D721Med (cell line): ENCODE measurements at regions not wholly inside any gene's neighbourhood (a gene's known extent, or its start where the extent isn't known, plus 50 kb on each side); places are given as distances from the start of the nearest gene placed in this dataset.

Experiments
- DNase-seq: peaks from one replicate; pipeline ENCODE4 v3.0.0; 2011; ENCODE audit warnings: low spot score; ENCODE audit not compliant: insufficient read length
- FAIRE-seq: peaks from 2 replicates; lab custom pipeline; 2011; peaks lifted over from hg19 to GRCh38; lab: Jason Lieb, UNC
- TF ChIP-seq, protein P1 (sequence below): IDR thresholded peaks from 2 replicates; pipeline ENCODE4 v1.5.1; 2012; ENCODE audit warnings: mild to moderate bottlenecking, control low read depth; ENCODE audit not compliant: insufficient read depth; ENCODE audit errors: missing control alignments

DNA sequence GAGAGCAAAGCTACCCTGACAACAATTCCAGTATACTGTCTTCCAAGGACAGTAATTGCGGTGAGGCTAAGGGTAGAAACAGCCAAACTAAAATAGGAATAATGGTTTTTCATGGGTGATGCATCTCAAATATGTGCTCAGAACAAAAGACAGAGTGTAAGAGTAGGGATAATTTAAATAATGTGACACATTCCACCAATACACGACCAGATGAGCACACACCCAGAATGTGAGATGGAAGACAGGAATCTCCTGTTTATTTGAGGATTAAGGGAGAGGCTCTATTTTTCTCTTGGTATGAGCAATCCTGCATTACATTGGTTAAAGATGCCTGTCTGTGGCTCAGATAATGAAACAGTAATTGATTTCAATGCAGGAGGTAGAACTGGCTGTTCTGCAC lies 292.9 kb upstream of the ZFP64 start:
- FAIRE-seq (no peak), DNase-seq (no peak)
- TF ChIP-seq, protein P1, sequence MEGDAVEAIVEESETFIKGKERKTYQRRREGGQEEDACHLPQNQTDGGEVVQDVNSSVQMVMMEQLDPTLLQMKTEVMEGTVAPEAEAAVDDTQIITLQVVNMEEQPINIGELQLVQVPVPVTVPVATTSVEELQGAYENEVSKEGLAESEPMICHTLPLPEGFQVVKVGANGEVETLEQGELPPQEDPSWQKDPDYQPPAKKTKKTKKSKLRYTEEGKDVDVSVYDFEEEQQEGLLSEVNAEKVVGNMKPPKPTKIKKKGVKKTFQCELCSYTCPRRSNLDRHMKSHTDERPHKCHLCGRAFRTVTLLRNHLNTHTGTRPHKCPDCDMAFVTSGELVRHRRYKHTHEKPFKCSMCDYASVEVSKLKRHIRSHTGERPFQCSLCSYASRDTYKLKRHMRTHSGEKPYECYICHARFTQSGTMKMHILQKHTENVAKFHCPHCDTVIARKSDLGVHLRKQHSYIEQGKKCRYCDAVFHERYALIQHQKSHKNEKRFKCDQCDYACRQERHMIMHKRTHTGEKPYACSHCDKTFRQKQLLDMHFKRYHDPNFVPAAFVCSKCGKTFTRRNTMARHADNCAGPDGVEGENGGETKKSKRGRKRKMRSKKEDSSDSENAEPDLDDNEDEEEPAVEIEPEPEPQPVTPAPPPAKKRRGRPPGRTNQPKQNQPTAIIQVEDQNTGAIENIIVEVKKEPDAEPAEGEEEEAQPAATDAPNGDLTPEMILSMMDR = no peak

DNA sequence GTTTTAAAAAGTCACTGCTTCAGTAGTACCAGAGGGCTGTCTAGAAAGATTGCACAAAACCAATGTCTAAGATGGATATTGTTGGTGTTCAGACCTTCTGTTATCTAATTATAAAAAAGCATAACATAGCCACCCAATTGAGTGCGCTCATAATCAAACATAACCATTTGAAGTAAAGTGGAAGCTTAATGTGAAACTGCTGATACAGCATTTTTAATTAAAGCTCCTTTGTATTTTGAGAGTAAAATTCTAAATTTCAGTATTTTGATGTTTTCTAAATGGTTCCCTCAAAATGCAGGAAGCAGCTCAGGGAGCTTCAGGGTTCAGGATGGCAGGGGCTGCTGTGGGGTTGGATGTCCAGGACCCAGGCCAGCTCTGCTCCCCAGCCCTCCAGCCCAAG lies 291.8 kb upstream of the ZFP64 start:
- DNase-seq (no peak), FAIRE-seq (no peak)
- TF ChIP-seq, protein P1 = no peak

DNA sequence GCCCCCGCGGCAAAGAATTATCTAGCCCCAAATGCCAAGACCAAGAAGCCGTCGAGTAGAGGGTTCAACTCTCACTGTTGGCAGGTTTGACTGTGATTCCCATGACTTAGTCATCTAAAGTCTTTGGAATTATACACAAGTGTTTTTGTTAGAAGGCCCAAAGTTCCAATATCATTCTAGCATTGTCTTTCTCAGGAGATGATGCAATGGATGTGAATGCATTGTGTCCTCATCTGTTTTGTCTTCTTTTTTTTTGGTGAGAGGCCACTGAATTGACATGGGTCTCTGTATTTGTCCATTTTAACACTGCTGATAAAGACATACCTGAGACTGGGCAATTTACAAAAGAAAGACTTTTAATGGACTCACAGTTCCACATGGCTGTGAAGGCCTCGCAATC lies 290.5 kb upstream of the ZFP64 start:
- FAIRE-seq = no peak
- DNase-seq = no peak

DNA sequence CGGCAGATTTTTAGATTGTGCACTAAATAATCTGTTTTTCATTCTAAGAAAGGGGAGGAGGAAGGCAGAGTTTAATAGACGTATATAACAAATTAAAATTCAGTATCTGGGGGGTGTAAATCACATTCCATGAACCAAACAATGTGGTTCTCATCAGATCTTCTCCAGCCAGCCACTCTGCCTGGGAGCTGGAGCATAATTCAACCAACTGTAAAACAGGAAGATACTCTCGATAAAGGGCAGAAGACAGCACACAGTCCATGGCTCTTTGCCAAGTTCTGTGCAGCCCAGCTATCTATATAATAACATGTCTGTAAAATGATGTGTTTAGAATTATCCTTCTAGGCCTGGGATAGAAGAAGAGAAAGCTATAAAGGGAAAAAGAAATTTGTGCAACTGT lies 289.9 kb upstream of the ZFP64 start:
- no peak for FAIRE-seq
- no peak for DNase-seq
- TF ChIP-seq, protein P1 = no peak

More for the DNA sequence above, 290.5 kb upstream of the ZFP64 start:
- TF ChIP-seq, protein P1 = no peak

DNA sequence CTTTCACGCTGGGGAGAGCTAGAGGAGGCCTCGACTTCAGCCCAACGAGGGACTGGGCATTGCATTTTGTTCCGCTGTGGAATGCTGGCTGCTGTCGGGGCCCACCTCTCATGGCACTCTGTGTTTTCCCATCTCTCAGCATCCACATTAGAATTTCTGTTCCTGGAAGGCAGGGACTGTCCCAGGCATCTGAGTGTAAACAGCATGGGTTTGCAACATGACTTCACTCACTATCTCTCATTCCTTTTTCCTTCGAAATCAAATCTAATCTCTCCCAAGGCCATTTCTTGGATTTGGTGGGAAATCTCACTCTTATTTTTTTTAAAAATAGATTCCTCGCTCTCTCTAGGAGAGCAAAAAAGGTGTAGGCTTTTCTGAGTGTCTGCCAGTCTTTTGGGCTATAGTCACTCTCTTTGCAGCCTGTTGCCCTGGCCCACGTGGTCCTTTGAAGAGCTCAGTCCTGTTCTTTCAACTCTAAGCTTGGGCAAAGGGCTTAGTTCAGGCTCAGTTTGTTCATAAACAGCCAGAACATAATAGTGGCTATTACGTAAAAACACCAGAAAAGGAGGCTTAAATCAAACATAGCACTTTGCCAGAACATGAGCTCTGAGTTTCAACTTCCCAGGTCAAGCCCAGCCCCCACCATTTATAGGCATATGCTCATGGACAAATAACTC lies 284.6 kb upstream of the ZFP64 start:
- DNase-seq (no peak), FAIRE-seq (no peak)
- TF ChIP-seq, protein P1 = no peak

DNA sequence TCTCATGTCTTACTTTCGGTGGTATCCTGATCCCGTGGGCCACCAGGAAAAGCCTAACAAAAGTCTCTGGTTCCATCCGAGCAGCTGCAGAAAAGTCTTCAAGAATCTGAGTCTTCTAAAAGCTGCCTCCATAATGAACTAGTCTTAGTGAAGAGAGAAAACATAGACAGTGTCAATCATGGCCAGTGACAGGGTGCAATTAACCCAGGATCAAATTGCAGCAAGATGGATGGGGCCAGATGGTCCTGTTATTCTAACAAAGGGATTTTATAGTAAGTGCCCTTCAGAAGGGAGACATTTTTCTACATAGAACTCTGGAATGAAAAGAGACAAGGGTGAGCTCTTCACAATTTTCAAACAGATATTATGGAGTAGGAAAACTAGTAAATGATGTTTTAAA lies 281.6 kb upstream of the ZFP64 start:
- DNase-seq (no peak), FAIRE-seq (no peak)
- TF ChIP-seq, protein P1 = no peak

DNA sequence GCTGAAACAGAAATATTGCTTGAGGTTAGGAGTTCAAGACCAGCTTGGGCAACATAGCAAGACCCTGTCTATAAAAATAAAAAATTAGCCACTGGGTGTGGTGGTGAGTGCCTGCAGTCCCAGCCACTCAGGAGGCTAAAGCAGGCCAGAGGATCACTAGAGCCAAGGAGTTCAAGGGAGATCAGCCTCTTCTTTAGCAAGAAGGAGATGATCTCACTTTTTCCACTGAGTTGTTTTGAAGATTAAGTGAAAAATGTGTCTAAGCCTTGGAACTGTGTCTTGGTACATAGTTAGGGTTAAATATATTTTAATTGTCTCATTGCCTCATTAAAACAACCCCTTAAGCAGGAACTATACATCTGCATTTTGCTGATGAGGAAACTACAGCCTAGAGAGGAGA lies 279.0 kb upstream of the ZFP64 start:
- TF ChIP-seq, protein P1 = no peak
- DNase-seq (no peak), FAIRE-seq (no peak)
